HCT116 (cell line): ENCODE measurements at regions not wholly inside any gene's neighbourhood (a gene's known extent, or its start where the extent isn't known, plus 50 kb on each side); places are given as distances from the start of the nearest gene placed in this dataset.

Experiments used
- ATAC-seq: fragments of 200-7000 bp; cut with Tn5 transposase; 2 replicates; pipeline ENCODE4 v1.9.1; 2020; ENCODE audit warnings: mild to moderate bottlenecking, moderate library complexity
- BruUV-seq: library from RNA; stranded (reverse); fragments of 400-500 nt; replicated peaks from 2 replicates; lab custom pipeline; 2021; lab: Mats Ljungman, UMichigan
- CTCF ChIA-PET: fragments of 300-600 bp; sonication (Branson Sonifier 250); formaldehyde crosslinking; loops from one replicate; lab custom pipeline; 2021; ENCODE audit warnings: antibody characterized with exemption; lab: Charles Lee
- POLR2A ChIA-PET: fragments of 300-600, 350-600 bp; sonication (Branson Sonifier 250); formaldehyde crosslinking; loops from one replicate; lab custom pipeline; 2021; ENCODE audit warnings: antibody characterized with exemption; lab: Charles Lee
- RAD21 ChIA-PET, 2 experiments: fragments of 300-600 bp; sonication (Branson Sonifier 250); formaldehyde crosslinking; loops; one replicate each; lab custom pipeline; 2023; ENCODE audit warnings: low total read pairs in 2 of 2; ENCODE audit not compliant: uncharacterized antibody in 2 of 2, unreplicated experiment in 2 of 2, low non-redundant PET in 1 of 2; lab: Charles Lee
- DNase-seq: peaks from one replicate; pipeline ENCODE4 v3.0.0-alpha.2; 2010; ENCODE audit warnings: low read depth, low spot score
- H2AFZ ChIP-seq: fragments of 200-600 bp; shearing (Covaris generic), sonication (generic); 2 replicates; pipeline ENCODE4 v1.6.1; 2017; ENCODE audit warnings: low read depth, mixed run types, mixed read lengths, antibody characterized with exemption, low read length; ENCODE audit not compliant: poor library complexity, severe bottlenecking
- H3K27ac ChIP-seq: 2 replicates; pipeline ENCODE4 v1.5.1; 2012; ENCODE audit warnings: low read depth, low read length
- H3K27me3 ChIP-seq: fragments of 200-600 bp; sonication (generic); 2 replicates; pipeline ENCODE4 v1.6.1; 2016; ENCODE audit warnings: mixed run types, low read length, mixed read lengths; ENCODE audit not compliant: insufficient read depth
- H3K36me3 ChIP-seq, 2 experiments: fragments of 200-500 bp in 1 of 2; fragments of 200-600 bp in 1 of 2; sonication (Bioruptor generic) in 1 of 2; sonication (generic) in 1 of 2; 2 replicates each; pipeline versions ENCODE4 v1.5.1 to v1.6.1; 2014 to 2016; ENCODE audit warnings: low read length in 2 of 2, inconsistent platforms in 1 of 2, mixed read lengths in 1 of 2, mixed run types in 1 of 2; ENCODE audit not compliant: insufficient read depth in 2 of 2, control insufficient read depth in 1 of 2
- H3K4me1 ChIP-seq, 2 experiments: fragments of 200-600 bp in 1 of 2; sonication (generic) in 1 of 2; 2 replicates each; pipeline versions ENCODE4 v1.5.1 to v1.6.1; 2012 to 2017; ENCODE audit warnings: low read length in 2 of 2, inconsistent platforms in 1 of 2, mild to moderate bottlenecking in 1 of 2, mixed read lengths in 1 of 2, mixed run types in 1 of 2, moderate library complexity in 1 of 2; ENCODE audit not compliant: insufficient read depth in 2 of 2, control insufficient read depth in 1 of 2
- H3K4me2 ChIP-seq: fragments of 200-600 bp; sonication (generic); 2 replicates; pipeline ENCODE4 v1.6.1; 2017; ENCODE audit warnings: mixed run types, low read length, mixed read lengths
- H3K4me3 ChIP-seq, 2 experiments: fragments of 200-600 bp in 1 of 2; sonication (generic) in 1 of 2; replicated peaks in 1 of 2; 2 replicates each; pipeline ENCODE4 v1.5.1; 2011 to 2016; ENCODE audit warnings: low read length in 2 of 2, control low read depth in 1 of 2, low read depth in 1 of 2, mild to moderate bottlenecking in 1 of 2, mixed read lengths in 1 of 2, mixed run types in 1 of 2
- H3K79me2 ChIP-seq: fragments of 200-600 bp; sonication (generic); 2 replicates; pipeline ENCODE4 v1.6.1; 2017; ENCODE audit warnings: mild to moderate bottlenecking, mixed run types, low read length, moderate library complexity, mixed read lengths; ENCODE audit not compliant: insufficient read depth
- H3K9ac ChIP-seq: fragments of 200-600 bp; sonication (generic); 2 replicates; pipeline ENCODE4 v1.6.1; 2016; ENCODE audit warnings: low read length, mixed read lengths
- H3K9me2 ChIP-seq: fragments of 200-600 bp; sonication (generic), shearing (Covaris generic); 2 replicates; pipeline ENCODE4 v1.6.1; 2017; ENCODE audit warnings: mixed run types, mild to moderate bottlenecking, moderate library complexity; ENCODE audit not compliant: insufficient read depth
- H3K9me3 ChIP-seq, 2 experiments: fragments of 200-500 bp in 1 of 2; fragments of 200-600 bp in 1 of 2; sonication (Bioruptor generic) in 1 of 2; sonication (generic) in 1 of 2; 2 replicates each; pipeline ENCODE4 v1.6.1; 2014 to 2017; ENCODE audit warnings: low read length in 2 of 2, mixed read lengths in 2 of 2, inconsistent platforms in 1 of 2, low read depth in 1 of 2, mild to moderate bottlenecking in 1 of 2, mixed run types in 1 of 2, moderate library complexity in 1 of 2; ENCODE audit not compliant: control insufficient read depth in 1 of 2, insufficient read depth in 1 of 2
- H4K20me1 ChIP-seq: fragments of 200-600 bp; sonication (generic), shearing (Covaris generic); 2 replicates; pipeline ENCODE4 v1.6.1; 2017; ENCODE audit warnings: mixed run types, mild to moderate bottlenecking, moderate library complexity; ENCODE audit not compliant: insufficient read depth
- CBX3 ChIP-seq: IDR thresholded peaks from 2 replicates; pipeline ENCODE4 v1.6.1; 2012; ENCODE audit warnings: low read depth
- CEBPB ChIP-seq: IDR thresholded peaks from 2 replicates; pipeline ENCODE4 v1.6.1; 2012; ENCODE audit warnings: low read depth
- EZH2 ChIP-seq: fragments of 200-600 bp; sonication (generic); IDR thresholded peaks from 2 replicates; pipeline ENCODE4 v1.6.1; 2017; ENCODE audit warnings: antibody characterized with exemption, mixed run types
- FOSL1 ChIP-seq: IDR thresholded peaks from 2 replicates; pipeline ENCODE4 v1.6.1; 2012; ENCODE audit warnings: low read depth
- JUND ChIP-seq: IDR thresholded peaks from 2 replicates; pipeline ENCODE4 v1.6.1; 2012
- MAX ChIP-seq: IDR thresholded peaks from 2 replicates; pipeline ENCODE4 v1.6.1; 2012
- POLR2A ChIP-seq: IDR thresholded peaks from 2 replicates; pipeline ENCODE4 v1.7.0; 2011; ENCODE audit warnings: borderline replicate concordance; ENCODE audit not compliant: insufficient read depth, insufficient read length; ENCODE audit errors: extremely low read depth
- SP1 ChIP-seq: IDR thresholded peaks from 2 replicates; pipeline ENCODE4 v1.6.1; 2012; ENCODE audit warnings: low read depth
- SRF ChIP-seq: IDR thresholded peaks from 2 replicates; pipeline ENCODE4 v1.6.1; 2012; ENCODE audit warnings: low read depth
- TCF7L2 ChIP-seq: IDR thresholded peaks from 2 replicates; pipeline ENCODE4 v1.7.0; 2011; ENCODE audit warnings: borderline replicate concordance, inconsistent platforms; ENCODE audit not compliant: insufficient read depth, insufficient read length; ENCODE audit errors: extremely low read depth
- ZFX ChIP-seq: fragments of 450-650 bp; IDR thresholded peaks from 2 replicates; pipeline ENCODE4 v1.6.1; 2017
- intact Hi-C: fragments of 100-400 bp; cut with micrococcal nuclease; formaldehyde crosslinking; loops from 2 replicates; pipeline ENCODE4 v1.10.0; 2022
- TF ChIP-seq, protein P1 (sequence below): IDR thresholded peaks from 2 replicates; pipeline ENCODE4 v1.6.1; 2012
- TF ChIP-seq, protein P2 (sequence below): IDR thresholded peaks from 2 replicates; pipeline ENCODE4 v1.6.1; 2012; ENCODE audit warnings: low read depth
- TF ChIP-seq, protein P3 (sequence below): IDR thresholded peaks from 2 replicates; pipeline ENCODE4 v1.6.1; 2011; ENCODE audit warnings: mild to moderate bottlenecking, low read length, moderate library complexity; ENCODE audit not compliant: insufficient replicate concordance; ENCODE audit errors: extremely low read depth

- peaks cover 10 to 16% of the 10 kb centered on the region in 2 experiments; a peak in 2 of 4 replicates for H3K9me3 ChIP-seq
- no TSS peak for BruUV-seq
- CTCF ChIA-PET, result no interaction called here
Measured at GRCh38 chr3:1561427-1561826, 468.6 kb downstream of the CNTN6 start.

More at GRCh38 chr3:1561427-1561826, 468.6 kb downstream of the CNTN6 start:
- ATAC-seq (no peak), DNase-seq (no peak)
- Histone ChIP-seq H2AFZ (no peak overlapping the region), H3K4me1 (no peaks in the 10 kb centered on the region), H3K9ac (no peak overlapping the region), H3K36me3 (no peaks in the 10 kb centered on the region), H3K27me3 (no peaks in the 10 kb centered on the region), H3K9me2 (no peaks in the 10 kb centered on the region), H3K4me2 (no peak overlapping the region), H3K27ac (no peak overlapping the region), H3K79me2 (no peaks in the 10 kb centered on the region), H3K4me3 (no peak overlapping the region), H4K20me1 (no peaks in the 10 kb centered on the region)
- intact Hi-C loops, result no loop called here
- TF ChIP-seq POLR2A, result no peak
- TF ChIP-seq, protein P1, sequence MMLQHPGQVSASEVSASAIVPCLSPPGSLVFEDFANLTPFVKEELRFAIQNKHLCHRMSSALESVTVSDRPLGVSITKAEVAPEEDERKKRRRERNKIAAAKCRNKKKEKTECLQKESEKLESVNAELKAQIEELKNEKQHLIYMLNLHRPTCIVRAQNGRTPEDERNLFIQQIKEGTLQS, result no peak
- TF ChIP-seq, protein P2, sequence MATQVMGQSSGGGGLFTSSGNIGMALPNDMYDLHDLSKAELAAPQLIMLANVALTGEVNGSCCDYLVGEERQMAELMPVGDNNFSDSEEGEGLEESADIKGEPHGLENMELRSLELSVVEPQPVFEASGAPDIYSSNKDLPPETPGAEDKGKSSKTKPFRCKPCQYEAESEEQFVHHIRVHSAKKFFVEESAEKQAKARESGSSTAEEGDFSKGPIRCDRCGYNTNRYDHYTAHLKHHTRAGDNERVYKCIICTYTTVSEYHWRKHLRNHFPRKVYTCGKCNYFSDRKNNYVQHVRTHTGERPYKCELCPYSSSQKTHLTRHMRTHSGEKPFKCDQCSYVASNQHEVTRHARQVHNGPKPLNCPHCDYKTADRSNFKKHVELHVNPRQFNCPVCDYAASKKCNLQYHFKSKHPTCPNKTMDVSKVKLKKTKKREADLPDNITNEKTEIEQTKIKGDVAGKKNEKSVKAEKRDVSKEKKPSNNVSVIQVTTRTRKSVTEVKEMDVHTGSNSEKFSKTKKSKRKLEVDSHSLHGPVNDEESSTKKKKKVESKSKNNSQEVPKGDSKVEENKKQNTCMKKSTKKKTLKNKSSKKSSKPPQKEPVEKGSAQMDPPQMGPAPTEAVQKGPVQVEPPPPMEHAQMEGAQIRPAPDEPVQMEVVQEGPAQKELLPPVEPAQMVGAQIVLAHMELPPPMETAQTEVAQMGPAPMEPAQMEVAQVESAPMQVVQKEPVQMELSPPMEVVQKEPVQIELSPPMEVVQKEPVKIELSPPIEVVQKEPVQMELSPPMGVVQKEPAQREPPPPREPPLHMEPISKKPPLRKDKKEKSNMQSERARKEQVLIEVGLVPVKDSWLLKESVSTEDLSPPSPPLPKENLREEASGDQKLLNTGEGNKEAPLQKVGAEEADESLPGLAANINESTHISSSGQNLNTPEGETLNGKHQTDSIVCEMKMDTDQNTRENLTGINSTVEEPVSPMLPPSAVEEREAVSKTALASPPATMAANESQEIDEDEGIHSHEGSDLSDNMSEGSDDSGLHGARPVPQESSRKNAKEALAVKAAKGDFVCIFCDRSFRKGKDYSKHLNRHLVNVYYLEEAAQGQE, result no peak
- TF ChIP-seq, protein P3, sequence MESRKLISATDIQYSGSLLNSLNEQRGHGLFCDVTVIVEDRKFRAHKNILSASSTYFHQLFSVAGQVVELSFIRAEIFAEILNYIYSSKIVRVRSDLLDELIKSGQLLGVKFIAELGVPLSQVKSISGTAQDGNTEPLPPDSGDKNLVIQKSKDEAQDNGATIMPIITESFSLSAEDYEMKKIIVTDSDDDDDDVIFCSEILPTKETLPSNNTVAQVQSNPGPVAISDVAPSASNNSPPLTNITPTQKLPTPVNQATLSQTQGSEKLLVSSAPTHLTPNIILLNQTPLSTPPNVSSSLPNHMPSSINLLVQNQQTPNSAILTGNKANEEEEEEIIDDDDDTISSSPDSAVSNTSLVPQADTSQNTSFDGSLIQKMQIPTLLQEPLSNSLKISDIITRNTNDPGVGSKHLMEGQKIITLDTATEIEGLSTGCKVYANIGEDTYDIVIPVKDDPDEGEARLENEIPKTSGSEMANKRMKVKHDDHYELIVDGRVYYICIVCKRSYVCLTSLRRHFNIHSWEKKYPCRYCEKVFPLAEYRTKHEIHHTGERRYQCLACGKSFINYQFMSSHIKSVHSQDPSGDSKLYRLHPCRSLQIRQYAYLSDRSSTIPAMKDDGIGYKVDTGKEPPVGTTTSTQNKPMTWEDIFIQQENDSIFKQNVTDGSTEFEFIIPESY, result no peak
- TF ChIP-seq CBX3, result no peak
- no peak for TF ChIP-seq MAX
- TF ChIP-seq FOSL1, result no peak
- TF ChIP-seq TCF7L2, result no peak
- TF ChIP-seq SP1, result no peak
- no peak for TF ChIP-seq JUND
- TF ChIP-seq SRF, result no peak
- TF ChIP-seq ZFX, result no peak
- no peak for TF ChIP-seq CEBPB
- no peak for TF ChIP-seq EZH2
- POLR2A ChIA-PET, result no interaction called here
- RAD21 ChIA-PET, result no interaction called here
